ENCODE measurements at regions not wholly inside any gene's neighbourhood (a gene's known extent, or its start where the extent isn't known, plus 50 kb on each side); places are given as distances from the start of the nearest gene placed in this dataset.

- TF ChIP-seq, protein P1, sequence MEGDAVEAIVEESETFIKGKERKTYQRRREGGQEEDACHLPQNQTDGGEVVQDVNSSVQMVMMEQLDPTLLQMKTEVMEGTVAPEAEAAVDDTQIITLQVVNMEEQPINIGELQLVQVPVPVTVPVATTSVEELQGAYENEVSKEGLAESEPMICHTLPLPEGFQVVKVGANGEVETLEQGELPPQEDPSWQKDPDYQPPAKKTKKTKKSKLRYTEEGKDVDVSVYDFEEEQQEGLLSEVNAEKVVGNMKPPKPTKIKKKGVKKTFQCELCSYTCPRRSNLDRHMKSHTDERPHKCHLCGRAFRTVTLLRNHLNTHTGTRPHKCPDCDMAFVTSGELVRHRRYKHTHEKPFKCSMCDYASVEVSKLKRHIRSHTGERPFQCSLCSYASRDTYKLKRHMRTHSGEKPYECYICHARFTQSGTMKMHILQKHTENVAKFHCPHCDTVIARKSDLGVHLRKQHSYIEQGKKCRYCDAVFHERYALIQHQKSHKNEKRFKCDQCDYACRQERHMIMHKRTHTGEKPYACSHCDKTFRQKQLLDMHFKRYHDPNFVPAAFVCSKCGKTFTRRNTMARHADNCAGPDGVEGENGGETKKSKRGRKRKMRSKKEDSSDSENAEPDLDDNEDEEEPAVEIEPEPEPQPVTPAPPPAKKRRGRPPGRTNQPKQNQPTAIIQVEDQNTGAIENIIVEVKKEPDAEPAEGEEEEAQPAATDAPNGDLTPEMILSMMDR (IDR thresholded peaks at IDR 0.05): no peak
- no peak for DNase-seq (ENCODE audit: low spot score)
- no peak for ATAC-seq (ENCODE audit: low FRiP score)
Measured at GRCh38 chr2:52387937-52388590, 1356.1 kb upstream of the NRXN1 start.

DNA sequence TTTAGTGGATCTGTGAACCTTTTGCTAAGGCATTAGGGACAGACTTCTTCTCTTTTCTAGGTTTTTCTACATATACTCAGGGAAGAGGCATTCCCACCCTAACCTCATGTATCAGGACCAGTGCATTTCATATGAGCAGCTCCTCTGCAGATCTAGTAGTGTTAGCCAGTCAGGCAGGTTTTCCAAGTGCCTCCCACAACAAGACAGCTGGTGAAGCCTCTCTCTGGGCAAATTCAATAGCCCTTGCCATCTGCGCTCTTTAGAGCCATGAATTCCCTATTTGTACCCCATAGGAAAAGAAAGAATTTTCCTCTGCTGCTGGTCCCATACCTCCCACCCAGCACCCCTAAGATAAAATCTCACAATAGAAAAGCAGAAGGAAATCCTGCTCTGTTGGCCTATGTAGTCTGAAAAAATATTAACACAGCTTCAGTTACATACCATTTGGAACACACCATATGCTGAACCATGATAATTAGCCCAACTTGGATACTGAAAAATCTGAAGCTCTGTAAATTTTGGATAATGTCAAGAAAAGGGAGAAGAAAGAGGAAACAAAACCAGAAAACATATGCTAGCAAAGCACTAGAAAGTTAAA, 1354.6 kb upstream of the NRXN1 start:
- TF ChIP-seq, protein P1 (IDR thresholded peaks at IDR 0.05): no peak
- no peak for ATAC-seq (ENCODE audit: low FRiP score)
- DNase-seq (ENCODE audit: low spot score): no peak

- TF ChIP-seq, protein P1 (IDR thresholded peaks at IDR 0.05): no peak
Measured at GRCh38 chr2:52383541-52383940, 1351.6 kb upstream of the NRXN1 start.

DNA sequence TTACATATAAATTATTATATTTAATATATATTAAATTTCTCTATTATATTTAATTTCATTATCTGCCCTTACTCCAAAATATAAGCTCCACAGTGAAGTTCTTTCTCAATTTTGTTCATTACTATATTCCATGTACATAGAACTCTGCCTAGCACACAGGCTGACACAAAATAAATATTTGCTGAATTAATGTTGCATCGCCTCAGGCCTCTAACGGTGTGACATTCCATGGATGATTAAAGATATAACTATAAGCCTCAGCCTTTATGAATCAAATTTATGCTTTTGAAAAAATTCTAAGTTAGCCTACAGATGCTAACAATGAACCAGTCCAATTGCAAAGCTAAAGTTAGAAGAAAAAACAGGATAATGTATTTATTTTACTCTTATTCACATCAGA, 1337.2 kb upstream of the NRXN1 start:
- TF ChIP-seq, protein P1 (IDR thresholded peaks at IDR 0.05): no peak
- ATAC-seq (ENCODE audit: low FRiP score): no peak
- DNase-seq (ENCODE audit: low spot score): no peak

More at GRCh38 chr2:52383541-52383940, 1351.6 kb upstream of the NRXN1 start:
- ATAC-seq (ENCODE audit: low FRiP score): no peak
- DNase-seq (ENCODE audit: low spot score): no peak

DNA sequence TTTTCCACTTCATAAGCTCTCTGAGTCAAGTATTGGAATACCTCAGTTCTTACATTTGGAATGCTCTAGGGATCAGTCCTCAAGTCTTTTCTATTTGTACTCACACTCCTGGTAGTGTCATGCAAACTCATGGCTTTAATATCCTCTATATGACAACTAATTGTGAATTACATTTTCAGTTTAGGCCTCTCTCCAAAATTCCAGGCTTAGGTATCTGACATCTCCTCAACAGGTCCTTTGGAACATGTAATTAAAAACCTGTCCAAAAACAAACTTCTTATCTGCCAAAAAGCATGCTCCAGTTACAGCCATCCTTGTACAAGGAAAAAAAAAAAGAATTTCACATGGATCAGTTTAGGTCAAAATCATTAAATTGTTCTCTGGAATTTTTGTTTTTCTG, 1336.2 kb upstream of the NRXN1 start:
- TF ChIP-seq, protein P1 (IDR thresholded peaks at IDR 0.05): no peak
- ATAC-seq (ENCODE audit: low FRiP score) (no peak), DNase-seq (ENCODE audit: low spot score) (no peak)

DNA sequence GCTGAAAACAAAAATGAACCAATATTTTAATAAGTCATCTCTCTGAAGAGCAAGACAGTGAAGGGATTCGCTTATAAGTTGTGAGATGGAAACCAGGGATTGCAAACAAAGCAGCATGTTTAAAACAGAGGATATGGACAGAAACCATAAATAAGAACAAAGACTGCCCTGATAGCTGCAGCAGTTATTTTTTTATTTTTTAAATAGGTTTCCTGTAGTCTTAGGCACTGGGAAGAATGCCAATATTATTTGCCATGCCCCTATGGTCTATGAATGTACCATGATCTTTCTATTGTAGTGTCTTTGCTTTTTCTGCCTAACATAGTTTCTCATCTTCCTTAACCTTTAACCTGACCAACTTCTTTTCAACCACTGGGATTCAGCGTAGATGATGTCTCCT, 1334.0 kb upstream of the NRXN1 start:
- ATAC-seq (ENCODE audit: low FRiP score): no peak
- TF ChIP-seq, protein P1 (IDR thresholded peaks at IDR 0.05): no peak

DNA sequence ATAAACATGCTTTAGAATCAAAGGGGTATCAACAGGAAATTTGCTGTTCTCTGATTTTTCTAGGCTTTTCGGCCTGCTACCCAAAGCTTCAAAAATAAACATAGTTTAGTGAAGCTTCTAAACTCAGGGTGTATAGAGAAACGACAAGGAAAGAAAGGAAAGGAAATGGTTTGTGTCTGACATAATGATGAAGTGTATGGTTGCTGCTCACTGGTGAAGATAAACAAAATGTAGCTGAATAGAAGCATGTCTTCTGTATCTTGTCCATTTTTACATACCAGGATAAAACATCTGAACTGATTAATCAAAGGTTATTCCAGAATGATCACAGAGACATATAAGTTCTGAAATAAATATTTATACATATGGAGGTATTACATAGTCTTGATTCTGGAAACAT, 1324.6 kb upstream of the NRXN1 start:
- TF ChIP-seq, protein P1 (IDR thresholded peaks at IDR 0.05): no peak
- ATAC-seq (ENCODE audit: low FRiP score): no peak

More for the DNA sequence above, 1334.0 kb upstream of the NRXN1 start:
- no peak for DNase-seq (ENCODE audit: low spot score)

More for the DNA sequence above, 1324.6 kb upstream of the NRXN1 start:
- no peak for DNase-seq (ENCODE audit: low spot score)

Data from omental fat pad (tissue), 3 donors.